Retina (tissue), 1 donor: ENCODE measurements at regions not wholly inside any gene's neighbourhood (a gene's known extent, or its start where the extent isn't known, plus 50 kb on each side); places are given as distances from the start of the nearest gene placed in this dataset.

ENCODE experiments used
- DNase-seq: peaks from one replicate; pipeline ENCODE4 v3.0.0-alpha.2; 2016

- no peak for DNase-seq
Measured at GRCh38 chr2:6425032-6425431, 440.7 kb downstream of the CMPK2 start.

- DNase-seq = no peak
Measured at GRCh38 chr2:6429210-6429986, 436.3 kb downstream of the CMPK2 start.

GRCh38 chr2:6434438-6434837 lies 431.3 kb downstream of the CMPK2 start:
- no peak for DNase-seq

GRCh38 chr2:6441800-6442199 lies 423.9 kb downstream of the CMPK2 start:
- no peak for DNase-seq

GRCh38 chr2:6442252-6442985 lies 423.3 kb downstream of the CMPK2 start:
- DNase-seq = no peak

GRCh38 chr2:6443061-6443823 lies 422.5 kb downstream of the CMPK2 start:
- DNase-seq = peak; percentile 23

GRCh38 chr2:6444514-6444913 lies 421.2 kb downstream of the CMPK2 start:
- DNase-seq = no peak

- DNase-seq = no peak
Measured at GRCh38 chr2:6445156-6445555, 420.6 kb downstream of the CMPK2 start.

GRCh38 chr2:6446938-6447608 lies 418.6 kb downstream of the CMPK2 start:
- peak; percentile 12 for DNase-seq

- peak; percentile 9 for DNase-seq
Measured at GRCh38 chr2:6448893-6449292, 416.8 kb downstream of the CMPK2 start.

- DNase-seq = peak; percentile 48
Measured at GRCh38 chr2:6449343-6449742, 416.4 kb downstream of the CMPK2 start.

GRCh38 chr2:6452702-6453481 lies 412.8 kb downstream of the CMPK2 start:
- DNase-seq = no peak

- no peak for DNase-seq
Measured at GRCh38 chr2:6454286-6454990, 411.3 kb downstream of the CMPK2 start.

GRCh38 chr2:6459138-6459537 lies 406.6 kb downstream of the CMPK2 start:
- DNase-seq = no peak

GRCh38 chr2:6470518-6470917 lies 395.2 kb downstream of the CMPK2 start:
- no peak for DNase-seq

- no peak for DNase-seq
Measured at GRCh38 chr2:6471419-6471818, 394.3 kb downstream of the CMPK2 start.

GRCh38 chr2:6474161-6475140 lies 391.3 kb downstream of the CMPK2 start:
- no peak for DNase-seq

GRCh38 chr2:6475155-6475940 lies 390.4 kb downstream of the CMPK2 start:
- no peak for DNase-seq

- no peak for DNase-seq
Measured at GRCh38 chr2:6480514-6480913, 385.2 kb downstream of the CMPK2 start.
